Epithelial cell of proximal tubule (primary cell): ENCODE measurements at regions not wholly inside any gene's neighbourhood (a gene's known extent, or its start where the extent isn't known, plus 50 kb on each side); places are given as distances from the start of the nearest gene placed in this dataset.

ENCODE experiments used
- DNase-seq: peaks from one replicate; pipeline ENCODE4 v3.0.0-alpha.2; 2011; ENCODE audit warnings: low read depth
- H3K4me3 ChIP-seq: 2 replicates; pipeline ENCODE4 v1.5.1; 2011; ENCODE audit warnings: low read depth, mild to moderate bottlenecking, low read length
- CTCF ChIP-seq: conservative IDR thresholded peaks from 2 replicates; pipeline ENCODE4 v1.5.1; 2012; ENCODE audit warnings: low read depth, mild to moderate bottlenecking, low read length

- H3K4me3 ChIP-seq = no peak overlapping the region
- peak; percentile 25 for DNase-seq
- TF ChIP-seq CTCF = peak; percentile 71
Measured at GRCh38 chr4:77433418-77433733, 172.2 kb upstream of the CXCL13 start.

GRCh38 chr4:77434299-77435092 lies 171.1 kb upstream of the CXCL13 start:
- no peak for TF ChIP-seq CTCF
- no peak for DNase-seq
- no peak overlapping the region for H3K4me3 ChIP-seq

- H3K4me3 ChIP-seq = no peak overlapping the region
- no peak for TF ChIP-seq CTCF
- DNase-seq = no peak
Measured at GRCh38 chr4:77437079-77437478, 168.5 kb upstream of the CXCL13 start.

- TF ChIP-seq CTCF = no peak
- H3K4me3 ChIP-seq = no peak overlapping the region
Measured at GRCh38 chr4:77438549-77438948, 167.1 kb upstream of the CXCL13 start.

GRCh38 chr4:77443941-77444340 lies 161.7 kb upstream of the CXCL13 start:
- no peak for DNase-seq
- no peak for TF ChIP-seq CTCF
- no peak overlapping the region for H3K4me3 ChIP-seq

More at GRCh38 chr4:77438549-77438948, 167.1 kb upstream of the CXCL13 start:
- DNase-seq = no peak

GRCh38 chr4:77445823-77446222 lies 159.8 kb upstream of the CXCL13 start:
- no peak overlapping the region for H3K4me3 ChIP-seq
- TF ChIP-seq CTCF = no peak
- DNase-seq = no peak

GRCh38 chr4:77446601-77447000 lies 159.0 kb upstream of the CXCL13 start:
- H3K4me3 ChIP-seq = no peak overlapping the region
- no peak for TF ChIP-seq CTCF
- no peak for DNase-seq
